ENCODE measurements at regions not wholly inside any gene's neighbourhood (a gene's known extent, or its start where the extent isn't known, plus 50 kb on each side); places are given as distances from the start of the nearest gene placed in this dataset.

GRCh38 chr18:21963336-21963735, 206.1 kb upstream of the GATA6 start:
- TF ChIP-seq CREB1 (CRISPR knock-in tag; IDR thresholded peaks at IDR 0.05) (no peak), CTCF (IDR thresholded peaks at IDR 0.05) (no peak)
